GM18867 (cell line): ENCODE measurements at regions not wholly inside any gene's neighbourhood (a gene's known extent, or its start where the extent isn't known, plus 50 kb on each side); places are given as distances from the start of the nearest gene placed in this dataset.
"Not testable (repeated sequence)": the region's sequence is repeated elsewhere in the genome, so short reads cannot be mapped to it uniquely, and the experiment has no call there.

Experiments used
- ATAC-seq: cut with Tn5 transposase; IDR thresholded peaks from one replicate; pipeline ENCODE4 v1.9.1; 2021; ENCODE audit warnings: mild to moderate bottlenecking, moderate library complexity; ENCODE audit not compliant: unreplicated experiment

- not testable (repeated sequence) for ATAC-seq
Measured at GRCh38 chr1:149635290-149635899, 51.7 kb downstream of the PPIAL4C start.

GRCh38 chr1:149636286-149637122 is 52.9 kb downstream of the PPIAL4C start:
- peak; percentile 90 for ATAC-seq

- not testable (repeated sequence) for ATAC-seq
Measured at GRCh38 chr1:149638481-149638880, 54.8 kb downstream of the PPIAL4C start.

GRCh38 chr1:149638901-149639658 is 55.4 kb downstream of the PPIAL4C start:
- ATAC-seq, result not testable (repeated sequence)

- not testable (repeated sequence) for ATAC-seq
Measured at GRCh38 chr1:149641179-149641578, 57.5 kb downstream of the PPIAL4C start.

GRCh38 chr1:149644818-149645217 is 61.2 kb downstream of the PPIAL4C start:
- ATAC-seq, result not testable (repeated sequence)

GRCh38 chr1:149646360-149647017 is 62.8 kb downstream of the PPIAL4C start:
- not testable (repeated sequence) for ATAC-seq

GRCh38 chr1:149647018-149647373 is 63.3 kb downstream of the PPIAL4C start:
- ATAC-seq, result not testable (repeated sequence)

- ATAC-seq, result not testable (repeated sequence)
Measured at GRCh38 chr1:149657750-149658149, 74.1 kb downstream of the PPIAL4C start.

- ATAC-seq, result not testable (repeated sequence)
Measured at GRCh38 chr1:149658175-149658574, 74.5 kb downstream of the PPIAL4C start.

- ATAC-seq, result not testable (repeated sequence)
Measured at GRCh38 chr1:149664624-149665023, 81.0 kb downstream of the PPIAL4C start.

GRCh38 chr1:149665033-149665432 is 81.4 kb downstream of the PPIAL4C start:
- not testable (repeated sequence) for ATAC-seq

GRCh38 chr1:149665528-149665927 is 81.9 kb downstream of the PPIAL4C start:
- not testable (repeated sequence) for ATAC-seq

- not testable (repeated sequence) for ATAC-seq
Measured at GRCh38 chr1:149673231-149673909, 89.7 kb downstream of the PPIAL4C start.

GRCh38 chr1:149674921-149675320 is 91.3 kb downstream of the PPIAL4C start:
- not testable (repeated sequence) for ATAC-seq

- not testable (repeated sequence) for ATAC-seq
Measured at GRCh38 chr1:149677359-149677758, 93.7 kb downstream of the PPIAL4C start.

- not testable (repeated sequence) for ATAC-seq
Measured at GRCh38 chr1:149686593-149687238, 95.8 kb upstream of the FCGR1A start.

GRCh38 chr1:149691399-149691798 is 91.1 kb upstream of the FCGR1A start:
- not testable (repeated sequence) for ATAC-seq

- ATAC-seq, result not testable (repeated sequence)
Measured at GRCh38 chr1:149692804-149693539, 89.5 kb upstream of the FCGR1A start.
